ENCODE measurements at regions not wholly inside any gene's neighbourhood (a gene's known extent, or its start where the extent isn't known, plus 50 kb on each side); places are given as distances from the start of the nearest gene placed in this dataset.

DNA sequence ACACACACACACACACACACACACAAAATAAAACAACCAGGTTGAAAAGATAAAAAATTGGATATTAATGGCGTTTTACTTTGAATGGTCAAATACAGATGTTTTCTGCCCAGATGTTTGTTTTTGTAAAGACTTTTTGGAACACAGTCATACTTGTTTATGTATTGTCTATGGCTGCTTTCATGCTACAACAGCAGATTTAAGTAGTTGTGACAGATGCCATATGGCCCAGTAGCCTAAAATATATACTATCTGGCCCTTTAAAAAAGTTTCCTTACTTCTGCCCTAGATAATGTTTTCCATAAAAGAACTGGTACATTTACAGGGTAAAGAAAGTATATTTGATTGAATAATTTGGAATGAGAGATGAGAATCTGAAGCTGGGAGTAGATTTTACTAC lies 1362.8 kb upstream of the SEL1L start:
- TF ChIP-seq CTCF (IDR thresholded peaks at IDR 0.05) (no peak), POLR2AphosphoS5 (IDR thresholded peaks at IDR 0.05) (no peak)

Data from prostate gland (tissue), 2 donors.